Caco-2 (cell line): ENCODE measurements at regions not wholly inside any gene's neighbourhood (a gene's known extent, or its start where the extent isn't known, plus 50 kb on each side); places are given as distances from the start of the nearest gene placed in this dataset.

Experiments
- BruUV-seq: library from RNA; stranded (reverse); fragments of 400-500 nt; replicated peaks from 2 replicates; lab custom pipeline; 2021; lab: Mats Ljungman, UMichigan
- CTCF ChIA-PET: fragments of 300-600 bp; sonication (Branson Sonifier 250); formaldehyde crosslinking; loops from one replicate; lab custom pipeline; 2022; ENCODE audit warnings: antibody characterized with exemption; lab: Charles Lee
- POLR2A ChIA-PET: fragments of 300-600 bp; sonication (Branson Sonifier 250); formaldehyde crosslinking; loops from one replicate; lab custom pipeline; 2022; ENCODE audit warnings: antibody characterized with exemption; lab: Charles Lee
- DNase-seq, 2 experiments: peaks; one replicate each; pipeline versions ENCODE4 v3.0.0 to v3.0.0-alpha.2; 2020 to 2022
- H3K27me3 ChIP-seq: replicated peaks from 2 replicates; pipeline ENCODE4 v1.6.0; 2011; ENCODE audit warnings: low read length; ENCODE audit not compliant: control insufficient read depth, insufficient read depth
- H3K36me3 ChIP-seq: 2 replicates; pipeline ENCODE4 v1.5.1; 2011; ENCODE audit warnings: low read length; ENCODE audit not compliant: control insufficient read depth, insufficient read depth
- H3K4me1 ChIP-seq: fragments of 250-450 bp; sonication (Bioruptor Pico); 2 replicates; pipeline ENCODE4 v1.5.1; 2020; ENCODE audit warnings: mild to moderate bottlenecking
- H3K4me3 ChIP-seq: 2 replicates; pipeline ENCODE4 v1.5.1; 2011; ENCODE audit warnings: low read depth, mild to moderate bottlenecking, control low read depth, low read length
- H3K9me3 ChIP-seq: fragments of 250-450 bp; sonication (Bioruptor Pico); 2 replicates; pipeline ENCODE4 v1.5.1; 2020; ENCODE audit warnings: mild to moderate bottlenecking, moderate library complexity
- H3K27ac Mint-ChIP-seq: one replicate; pipeline ENCODE4 v1.8.0; 2022; ENCODE audit warnings: mixed read lengths; ENCODE audit not compliant: unreplicated experiment
- H3K27me3 Mint-ChIP-seq: one replicate; pipeline ENCODE4 v1.8.0; 2022; ENCODE audit warnings: mixed read lengths; ENCODE audit not compliant: insufficient read depth, unreplicated experiment
- H3K36me3 Mint-ChIP-seq: one replicate; pipeline ENCODE4 v1.8.0; 2022; ENCODE audit warnings: mild to moderate bottlenecking, mixed read lengths; ENCODE audit not compliant: insufficient read depth, unreplicated experiment
- H3K4me1 Mint-ChIP-seq: one replicate; pipeline ENCODE4 v1.8.0; 2022; ENCODE audit warnings: low read depth, mixed read lengths; ENCODE audit not compliant: unreplicated experiment
- H3K4me3 Mint-ChIP-seq: one replicate; pipeline ENCODE4 v1.8.0; 2022; ENCODE audit warnings: mild to moderate bottlenecking, moderate library complexity, mixed read lengths; ENCODE audit not compliant: unreplicated experiment
- H3K9me3 Mint-ChIP-seq: one replicate; pipeline ENCODE4 v1.8.0; 2022; ENCODE audit warnings: mixed read lengths; ENCODE audit not compliant: unreplicated experiment
- CTCF ChIP-seq, 2 experiments: fragments of 200-600 bp in 1 of 2; IDR thresholded peaks; 1 replicate in 1 of 2; 2 replicates in 1 of 2; pipeline versions ENCODE4 v1.5.1 to v1.8.0; 2011 to 2022; ENCODE audit warnings: antibody characterized with exemption in 1 of 2, control low read depth in 1 of 2, inconsistent platforms in 1 of 2, low read depth in 1 of 2, low read length in 1 of 2, mild to moderate bottlenecking in 1 of 2, moderate library complexity in 1 of 2; ENCODE audit not compliant: insufficient read depth in 1 of 2, severe bottlenecking in 1 of 2, unreplicated experiment in 1 of 2
- intact Hi-C: fragments of 100-400 bp; cut with micrococcal nuclease; formaldehyde crosslinking; loops from one replicate; pipeline ENCODE4 v1.10.0; 2022; ENCODE audit not compliant: unreplicated experiment

- H3K4me3 Mint-ChIP-seq: no peak overlapping the region
- BruUV-seq: no TSS peak
These were observed 110.9 kb upstream of the B3GAT1 start for GRCh38 chr11:134522782-134523570.

GRCh38 chr11:134521452-134522289 lies 109.6 kb upstream of the B3GAT1 start:
- no peak for TF ChIP-seq CTCF (IDR thresholded peaks at IDR 0.05; ENCODE audit: insufficient read depth in 1 of 2, low read depth in 1 of 2, low read length in 1 of 2, severe bottlenecking in 1 of 2, unreplicated experiment in 1 of 2)
- H3K4me1 Mint-ChIP-seq: peaks cover 14% of the 10 kb centered on the region
- H3K9me3 Mint-ChIP-seq: no peaks in the 10 kb centered on the region
- no peak overlapping the region for H3K4me3 Mint-ChIP-seq
- BruUV-seq: no TSS peak
- H3K27ac Mint-ChIP-seq: no peak overlapping the region
- POLR2A ChIA-PET: no interaction called here
- H3K4me1 ChIP-seq: peaks cover 7% of the 10 kb centered on the region; the same call in 1 of the 2 replicates
- no peak for DNase-seq
- CTCF ChIA-PET: no interaction called here
- intact Hi-C loops: no loop called here
- no peaks in the 10 kb centered on the region for H3K9me3 ChIP-seq
- H3K4me3 ChIP-seq: no peak overlapping the region
- no peaks in the 10 kb centered on the region for H3K27me3 ChIP-seq
- H3K27me3 Mint-ChIP-seq: peaks cover 3% of the 10 kb centered on the region
- H3K36me3 Mint-ChIP-seq: no peaks in the 10 kb centered on the region
- no peaks in the 10 kb centered on the region for H3K36me3 ChIP-seq

More at GRCh38 chr11:134522782-134523570, 110.9 kb upstream of the B3GAT1 start:
- Histone ChIP-seq H3K27me3 (no peaks in the 10 kb centered on the region), H3K9me3 (no peaks in the 10 kb centered on the region), H3K4me1 (peaks cover 7% of the 10 kb centered on the region; the same call in 1 of the 2 replicates), H3K36me3 (no peaks in the 10 kb centered on the region), H3K4me3 (no peak overlapping the region)
- Mint-ChIP-seq H3K9me3 (no peaks in the 10 kb centered on the region), H3K27me3 (peaks cover 3% of the 10 kb centered on the region), H3K36me3 (no peaks in the 10 kb centered on the region), H3K4me1 (peaks cover 14% of the 10 kb centered on the region), H3K27ac (no peak overlapping the region)
- POLR2A ChIA-PET: no interaction called here
- CTCF ChIA-PET: no interaction called here
- intact Hi-C loops: loop anchor here (1.0 kb wide), 1 partner anchor 19 kb away; no protein-coding TSS in a partner anchor
- peak in 1 of 2 experiments; percentile 59 for DNase-seq
- no peak for TF ChIP-seq CTCF (IDR thresholded peaks at IDR 0.05; ENCODE audit: insufficient read depth in 1 of 2, low read depth in 1 of 2, low read length in 1 of 2, severe bottlenecking in 1 of 2, unreplicated experiment in 1 of 2)

GRCh38 chr11:134521001-134521400 lies 109.0 kb upstream of the B3GAT1 start:
- TF ChIP-seq CTCF (IDR thresholded peaks at IDR 0.05; ENCODE audit: insufficient read depth in 1 of 2, low read depth in 1 of 2, low read length in 1 of 2, severe bottlenecking in 1 of 2, unreplicated experiment in 1 of 2): no peak
- H3K27ac Mint-ChIP-seq: no peak overlapping the region
- intact Hi-C loops: no loop called here
- no peaks in the 10 kb centered on the region for H3K27me3 ChIP-seq
- H3K36me3 ChIP-seq: no peaks in the 10 kb centered on the region
- ChIA-PET CTCF (no interaction called here), POLR2A (no interaction called here)
- H3K36me3 Mint-ChIP-seq: no peaks in the 10 kb centered on the region
- DNase-seq: no peak
- H3K27me3 Mint-ChIP-seq: peaks cover 3% of the 10 kb centered on the region
- H3K4me3 ChIP-seq: no peak overlapping the region
- no peaks in the 10 kb centered on the region for H3K9me3 Mint-ChIP-seq
- H3K4me1 ChIP-seq: peaks cover 7% of the 10 kb centered on the region; the same call in 1 of the 2 replicates
- BruUV-seq: no TSS peak
- H3K9me3 ChIP-seq: no peaks in the 10 kb centered on the region
- H3K4me3 Mint-ChIP-seq: no peak overlapping the region
- H3K4me1 Mint-ChIP-seq: peaks cover 14% of the 10 kb centered on the region
